Chondrocyte (in vitro differentiated cells): ENCODE measurements at regions not wholly inside any gene's neighbourhood (a gene's known extent, or its start where the extent isn't known, plus 50 kb on each side); places are given as distances from the start of the nearest gene placed in this dataset.

Experiments
- DNase-seq: peaks from one replicate; pipeline ENCODE4 v3.0.0; 2021; ENCODE audit warnings: mixed read lengths, low spot score
- H3K27ac Mint-ChIP-seq: one replicate; pipeline ENCODE4 v1.8.0; 2021; ENCODE audit warnings: mild to moderate bottlenecking, moderate library complexity, mixed read lengths; ENCODE audit not compliant: unreplicated experiment
- H3K27me3 Mint-ChIP-seq: 2 replicates; pipeline ENCODE4 v1.8.0; 2021; ENCODE audit warnings: low read depth, mixed read lengths
- H3K36me3 Mint-ChIP-seq: 2 replicates; pipeline ENCODE4 v1.8.0; 2021; ENCODE audit warnings: low read depth, mixed read lengths
- H3K4me1 Mint-ChIP-seq: 2 replicates; pipeline ENCODE4 v1.8.0; 2021; ENCODE audit warnings: low read depth, mild to moderate bottlenecking, mixed read lengths
- H3K4me3 Mint-ChIP-seq: one replicate; pipeline ENCODE4 v1.8.0; 2021; ENCODE audit warnings: mild to moderate bottlenecking, moderate library complexity, mixed read lengths; ENCODE audit not compliant: unreplicated experiment
- H3K9me3 Mint-ChIP-seq: 2 replicates; pipeline ENCODE4 v1.8.0; 2021; ENCODE audit warnings: low read depth, mixed read lengths
- TF ChIP-seq, protein P1 (sequence below): fragments of 200-600 bp; sonication (generic); IDR thresholded peaks from 2 replicates; pipeline ENCODE4 v1.5.0; 2021; ENCODE audit warnings: antibody characterized with exemption, mild to moderate bottlenecking, moderate library complexity

- DNase-seq, result no peak
- Mint-ChIP-seq H3K36me3 (no peaks in the 10 kb centered on the region), H3K9me3 (peaks cover 6% of the 10 kb centered on the region), H3K27ac (no peak overlapping the region), H3K4me3 (no peak overlapping the region), H3K4me1 (peaks cover 10% of the 10 kb centered on the region), H3K27me3 (no peaks in the 10 kb centered on the region)
- TF ChIP-seq, protein P1, sequence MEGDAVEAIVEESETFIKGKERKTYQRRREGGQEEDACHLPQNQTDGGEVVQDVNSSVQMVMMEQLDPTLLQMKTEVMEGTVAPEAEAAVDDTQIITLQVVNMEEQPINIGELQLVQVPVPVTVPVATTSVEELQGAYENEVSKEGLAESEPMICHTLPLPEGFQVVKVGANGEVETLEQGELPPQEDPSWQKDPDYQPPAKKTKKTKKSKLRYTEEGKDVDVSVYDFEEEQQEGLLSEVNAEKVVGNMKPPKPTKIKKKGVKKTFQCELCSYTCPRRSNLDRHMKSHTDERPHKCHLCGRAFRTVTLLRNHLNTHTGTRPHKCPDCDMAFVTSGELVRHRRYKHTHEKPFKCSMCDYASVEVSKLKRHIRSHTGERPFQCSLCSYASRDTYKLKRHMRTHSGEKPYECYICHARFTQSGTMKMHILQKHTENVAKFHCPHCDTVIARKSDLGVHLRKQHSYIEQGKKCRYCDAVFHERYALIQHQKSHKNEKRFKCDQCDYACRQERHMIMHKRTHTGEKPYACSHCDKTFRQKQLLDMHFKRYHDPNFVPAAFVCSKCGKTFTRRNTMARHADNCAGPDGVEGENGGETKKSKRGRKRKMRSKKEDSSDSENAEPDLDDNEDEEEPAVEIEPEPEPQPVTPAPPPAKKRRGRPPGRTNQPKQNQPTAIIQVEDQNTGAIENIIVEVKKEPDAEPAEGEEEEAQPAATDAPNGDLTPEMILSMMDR, result no peak
These were observed 92.1 kb upstream of the KRR1 start for GRCh38 chr12:75603475-75603874.

- DNase-seq, result no peak
- Mint-ChIP-seq H3K9me3 (peaks cover 6% of the 10 kb centered on the region), H3K36me3 (no peaks in the 10 kb centered on the region), H3K4me1 (peaks cover 10% of the 10 kb centered on the region), H3K27ac (no peak overlapping the region), H3K27me3 (no peaks in the 10 kb centered on the region), H3K4me3 (no peak overlapping the region)
- TF ChIP-seq, protein P1, result no peak
These were observed 90.7 kb upstream of the KRR1 start for GRCh38 chr12:75602106-75602505.

DNA sequence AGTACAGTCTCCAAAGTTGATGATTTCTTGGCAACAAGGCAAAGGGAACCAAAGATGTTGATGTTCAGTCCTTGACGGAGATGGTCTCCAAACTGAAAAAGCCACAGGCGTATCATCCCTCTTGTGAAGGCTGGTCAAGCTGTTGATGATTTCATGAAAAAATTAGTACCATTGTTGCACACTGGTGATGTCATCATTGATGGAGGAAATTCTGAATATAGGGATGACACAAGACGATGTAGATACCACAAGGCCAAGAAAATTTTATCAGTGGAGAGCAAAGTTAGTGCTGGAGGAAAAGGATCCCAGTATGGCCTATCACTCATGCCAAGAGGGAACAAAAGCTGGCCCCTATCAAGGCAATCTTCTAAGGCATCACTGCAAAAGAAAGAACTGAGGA is 88.7 kb upstream of the KRR1 start:
- Mint-ChIP-seq H3K4me3 (no peak overlapping the region), H3K27ac (no peak overlapping the region), H3K27me3 (no peaks in the 10 kb centered on the region), H3K36me3 (peaks cover 3% of the 10 kb centered on the region), H3K4me1 (peaks cover 4% of the 10 kb centered on the region), H3K9me3 (peaks cover 16% of the 10 kb centered on the region)
- TF ChIP-seq, protein P1, result no peak
- no peak for DNase-seq

DNA sequence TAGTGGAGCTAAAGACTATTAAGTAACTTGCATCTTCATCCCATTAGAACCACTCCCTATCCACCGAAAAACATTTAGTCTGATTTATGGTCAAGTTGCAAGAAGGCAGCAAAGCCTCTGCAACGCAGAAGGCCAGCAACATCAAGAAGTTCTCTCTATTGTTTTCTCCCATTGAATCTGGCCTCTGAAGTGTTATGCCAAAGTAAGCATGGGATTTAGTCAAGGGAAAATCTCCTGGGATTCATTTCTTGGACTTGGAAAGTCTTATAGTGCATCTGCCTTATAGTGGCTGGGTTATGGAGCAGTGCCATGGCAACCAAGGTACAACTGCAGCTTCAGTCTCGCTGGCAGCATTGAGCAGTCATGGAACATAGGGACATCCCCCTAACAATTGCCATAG is 87.7 kb upstream of the KRR1 start:
- H3K27ac Mint-ChIP-seq, result no peak overlapping the region
- no peaks in the 10 kb centered on the region for H3K27me3 Mint-ChIP-seq
- TF ChIP-seq, protein P1, result no peak
- peaks cover 4% of the 10 kb centered on the region for H3K4me1 Mint-ChIP-seq
- DNase-seq, result no peak
- no peak overlapping the region for H3K4me3 Mint-ChIP-seq
- peaks cover 22% of the 10 kb centered on the region for H3K9me3 Mint-ChIP-seq
- peaks cover 5% of the 10 kb centered on the region for H3K36me3 Mint-ChIP-seq

DNA sequence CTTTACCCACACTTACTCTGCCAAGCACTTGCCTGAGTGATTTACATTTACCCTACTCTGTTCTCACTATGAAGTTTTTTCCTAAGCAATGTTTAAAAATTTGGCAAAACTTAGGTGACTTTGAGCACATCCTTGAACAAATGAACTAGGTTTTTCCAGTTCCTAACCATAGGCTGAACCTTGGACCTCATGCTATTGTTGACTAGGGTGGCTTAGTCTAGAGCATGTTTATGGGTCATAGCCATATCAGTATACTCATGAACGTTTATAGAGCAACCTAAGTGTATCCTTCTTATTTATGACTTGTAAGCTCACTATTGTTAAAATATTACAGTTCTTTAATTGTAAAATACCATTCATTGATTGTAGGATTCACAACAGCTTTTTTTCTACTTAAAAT is 85.0 kb upstream of the KRR1 start:
- Mint-ChIP-seq H3K36me3 (peaks cover 5% of the 10 kb centered on the region), H3K9me3 (peaks cover 21% of the 10 kb centered on the region), H3K27ac (no peak overlapping the region), H3K4me3 (no peak overlapping the region), H3K27me3 (no peaks in the 10 kb centered on the region), H3K4me1 (no peaks in the 10 kb centered on the region)
- TF ChIP-seq, protein P1, result no peak
- DNase-seq, result no peak
